OCI-LY3 (cell line): ENCODE measurements at regions not wholly inside any gene's neighbourhood (a gene's known extent, or its start where the extent isn't known, plus 50 kb on each side); places are given as distances from the start of the nearest gene placed in this dataset.

ENCODE experiments used
- CTCF ChIP-seq: fragments of 200-600, 300-600 bp; sonication (generic); IDR thresholded peaks from 2 replicates; pipeline ENCODE4 v1.5.1; 2014; ENCODE audit warnings: antibody characterized with exemption, low read length, low read depth
- EZH2phosphoT487 ChIP-seq: fragments of 200-600 bp; shearing (Covaris generic); IDR thresholded peaks from 2 replicates; pipeline ENCODE4 v1.6.1; 2018; ENCODE audit warnings: antibody characterized with exemption, mixed run types, low read depth

- TF ChIP-seq CTCF (no peak), EZH2phosphoT487 (no peak)
These were observed 264.7 kb upstream of the ATP5MC3 start for GRCh38 chr2:175446201-175446600.
